ENCODE measurements at regions not wholly inside any gene's neighbourhood (a gene's known extent, or its start where the extent isn't known, plus 50 kb on each side); places are given as distances from the start of the nearest gene placed in this dataset.
"Not testable (repeated sequence)": the region's sequence is repeated elsewhere in the genome, so short reads cannot be mapped to it uniquely, and the experiment has no call there.

DNA sequence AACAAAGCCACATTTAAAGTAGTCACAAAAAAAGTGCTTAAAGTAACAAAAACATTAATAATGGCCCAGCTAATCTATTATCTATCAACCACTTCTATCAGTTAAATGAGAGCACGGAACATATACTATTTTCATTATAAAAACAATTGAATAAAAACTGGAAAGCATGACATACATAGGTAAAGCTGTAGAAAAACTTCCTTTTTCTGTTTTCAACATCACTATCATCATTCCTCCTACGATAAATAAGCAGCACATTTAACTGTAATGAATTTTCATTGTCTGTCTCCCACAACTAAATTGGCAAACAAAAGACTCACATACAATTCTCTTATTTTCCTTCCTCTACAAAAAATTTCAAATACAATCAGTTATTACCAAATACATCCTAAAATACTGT is 96.4 kb upstream of the DPH5 start:
- DNase-seq = no peak

DNA sequence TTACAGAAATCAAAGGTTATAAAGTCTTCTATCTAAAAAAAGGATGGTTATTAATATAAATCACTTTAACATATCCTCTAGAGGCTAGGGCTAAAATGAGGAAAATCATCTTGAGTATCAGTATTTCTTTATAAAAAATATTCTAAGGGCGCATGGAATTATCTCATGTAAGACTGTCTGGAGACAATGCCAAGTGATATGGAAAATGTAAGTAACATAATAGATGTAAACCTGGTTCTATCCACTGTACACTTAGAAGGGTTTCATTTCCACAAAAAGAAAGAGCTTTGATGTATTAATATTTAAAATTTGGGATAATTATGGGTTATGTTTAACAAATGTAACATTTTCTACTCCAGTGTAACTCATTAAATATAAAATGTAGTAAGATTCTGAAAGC is 95.9 kb upstream of the DPH5 start:
- DNase-seq = no peak

DNA sequence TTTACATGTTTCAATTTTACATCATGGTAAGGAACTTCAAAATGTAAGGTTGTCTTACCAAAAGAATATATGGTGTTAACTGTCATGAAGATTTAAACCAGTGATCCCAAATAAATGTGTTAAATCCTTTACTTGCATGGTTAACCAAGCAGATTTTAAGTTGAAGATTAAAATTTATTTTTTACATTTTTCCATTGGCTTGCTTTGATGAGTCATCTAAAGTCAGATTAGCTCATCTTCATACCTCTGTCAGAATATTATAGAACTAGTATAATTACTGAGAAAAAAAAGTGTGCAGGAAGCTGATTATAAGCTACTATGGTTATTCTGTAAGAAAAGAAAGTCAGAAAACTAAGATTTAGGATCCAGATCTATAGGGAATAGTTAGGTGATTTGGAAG is 95.3 kb upstream of the DPH5 start:
- DNase-seq = no peak

DNA sequence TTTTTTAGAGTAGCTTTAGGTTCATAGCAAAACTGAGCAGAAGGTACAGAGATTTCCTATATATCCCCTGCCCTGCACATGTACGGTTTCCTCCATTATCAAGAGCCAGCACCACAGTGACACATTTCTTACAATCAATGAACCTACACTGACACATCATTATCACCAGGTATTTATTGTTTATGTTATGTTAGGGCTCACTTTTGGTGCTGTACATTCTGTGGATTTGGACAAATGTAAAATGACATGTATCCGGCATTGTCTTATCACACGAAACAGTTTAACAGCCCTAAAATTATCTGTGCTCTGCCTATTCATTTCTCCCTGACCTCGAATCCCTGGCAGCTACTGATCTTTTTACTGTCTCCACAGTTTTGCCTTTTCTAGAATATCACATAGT is 93.7 kb upstream of the DPH5 start:
- DNase-seq = no peak

DNA sequence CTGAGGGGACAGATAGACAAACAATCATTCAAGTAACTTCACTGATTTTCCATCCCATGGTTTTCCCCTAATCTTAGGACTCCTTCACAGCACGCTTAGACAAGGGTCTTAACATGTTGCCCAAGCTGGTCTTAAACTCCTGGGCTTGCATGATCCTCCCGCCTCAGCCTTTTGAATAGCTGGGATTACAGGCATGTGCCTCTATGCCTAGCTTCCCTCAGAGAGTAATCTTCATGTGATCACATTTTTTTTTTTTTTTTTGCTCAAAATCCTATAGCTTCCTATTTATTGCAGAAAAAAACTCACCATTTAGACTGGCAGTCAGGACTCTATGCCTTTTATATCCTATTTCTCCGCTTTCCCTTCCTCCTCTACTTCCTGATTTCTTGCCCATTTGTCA is 90.4 kb upstream of the DPH5 start:
- no peak for DNase-seq

DNA sequence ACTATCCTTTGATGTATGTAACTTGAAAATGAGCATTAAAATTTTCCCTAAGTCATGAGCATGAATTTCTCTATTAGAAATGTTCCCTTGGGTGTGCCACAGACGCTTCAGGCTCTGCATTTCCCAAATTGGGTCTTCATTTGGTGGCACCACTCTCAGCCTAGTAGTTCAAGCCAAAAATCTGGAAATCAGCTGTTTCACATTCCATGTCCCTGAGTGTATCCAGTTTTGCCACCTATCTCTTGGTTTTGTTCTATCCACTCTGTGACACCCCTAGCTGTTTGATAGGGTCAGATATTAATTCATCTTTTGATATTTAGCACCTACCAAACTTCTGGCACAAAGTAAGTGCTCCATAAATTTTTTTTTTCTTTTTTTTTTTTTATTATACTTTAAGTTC is 89.5 kb upstream of the DPH5 start:
- no peak for DNase-seq

DNA sequence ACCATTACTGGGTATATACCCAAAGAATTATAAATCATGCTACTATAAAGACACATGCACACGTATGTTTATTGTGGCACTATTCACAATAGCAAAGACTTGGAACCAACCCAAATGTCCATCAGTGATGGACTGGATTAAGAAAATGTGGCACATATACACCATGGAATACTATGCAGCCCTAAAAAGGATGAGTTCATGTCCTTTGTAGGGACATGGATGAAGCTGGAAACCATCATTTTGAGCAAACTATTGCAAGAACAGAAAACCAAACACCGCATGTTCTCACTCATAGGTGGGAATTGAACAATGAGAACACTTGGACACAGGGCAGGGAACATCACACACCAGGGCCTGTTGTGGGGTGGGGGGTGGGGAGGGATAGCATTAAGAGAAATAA is 88.5 kb upstream of the DPH5 start:
- DNase-seq = not testable (repeated sequence)

DNA sequence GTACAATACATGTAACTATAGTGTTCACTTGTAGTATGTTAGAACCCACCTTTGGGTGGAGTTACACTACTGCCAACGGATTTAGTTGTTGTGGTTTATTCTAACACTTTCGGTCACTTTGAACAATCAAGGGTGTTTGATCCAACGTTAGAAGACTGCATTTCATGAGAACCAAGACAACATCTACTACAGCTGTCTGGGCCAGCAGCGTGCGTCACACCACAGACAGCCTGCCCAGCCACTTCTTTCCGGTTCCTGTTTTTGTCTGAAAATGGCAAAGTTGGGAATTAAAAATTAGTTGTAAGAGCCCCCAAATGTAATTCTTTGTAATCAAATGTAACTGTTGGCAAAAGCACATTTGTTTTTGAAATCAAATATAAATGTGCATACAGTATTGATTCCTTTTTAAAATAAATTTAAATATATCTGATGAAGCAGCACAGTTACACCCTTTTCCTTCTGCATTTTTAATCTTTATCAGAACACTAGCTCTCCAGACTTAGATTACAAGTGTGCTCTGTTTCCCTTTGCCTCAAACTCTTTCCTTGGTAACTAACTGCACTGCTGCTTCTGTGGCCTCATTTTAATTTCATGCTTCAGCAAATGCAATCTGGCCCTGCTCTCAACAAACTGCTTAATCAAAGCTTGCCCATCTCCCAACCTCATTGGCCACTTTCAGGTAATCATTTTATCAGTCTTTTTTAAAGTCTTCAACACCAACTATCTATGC is 86.6 kb upstream of the DPH5 start:
- peak; percentile 23 for DNase-seq

DNA sequence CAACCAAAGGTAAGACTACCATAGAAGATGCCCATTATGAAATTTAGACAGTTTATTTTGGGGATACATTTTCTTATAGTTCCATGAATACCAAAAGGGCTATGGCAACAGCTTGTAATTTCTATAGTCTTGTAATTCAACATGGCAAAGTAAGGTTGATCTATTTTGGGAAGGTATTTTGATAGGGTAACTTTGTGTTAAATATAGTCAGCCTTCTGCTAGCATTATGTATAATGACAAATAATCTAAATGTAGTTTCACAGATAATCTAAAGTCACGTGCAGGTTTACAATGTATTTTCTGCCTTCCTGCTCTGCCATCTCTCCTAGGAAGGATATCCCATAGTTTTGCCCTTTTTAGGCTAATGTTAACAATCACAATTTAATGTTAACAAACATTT is 85.9 kb upstream of the DPH5 start:
- no peak for DNase-seq

DNA sequence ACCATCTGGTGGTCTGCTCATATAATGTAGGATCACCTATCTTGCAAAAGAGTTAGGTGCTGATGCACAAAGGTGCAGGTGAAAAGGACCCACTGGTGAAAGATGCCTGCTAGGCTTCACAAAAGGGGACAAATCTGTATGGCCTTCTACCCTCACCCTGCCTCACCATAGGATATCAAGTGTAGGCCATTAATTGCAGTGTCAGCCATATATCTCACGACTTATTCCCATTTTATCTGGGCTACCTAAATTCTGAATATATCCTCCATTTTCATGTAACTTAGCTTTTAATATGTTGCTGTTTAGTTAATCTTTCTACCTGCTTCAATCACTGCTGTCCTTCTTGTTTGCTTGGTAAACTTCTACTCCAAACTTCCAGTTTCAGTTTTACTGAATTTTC is 84.2 kb upstream of the DPH5 start:
- no peak for DNase-seq

DNA sequence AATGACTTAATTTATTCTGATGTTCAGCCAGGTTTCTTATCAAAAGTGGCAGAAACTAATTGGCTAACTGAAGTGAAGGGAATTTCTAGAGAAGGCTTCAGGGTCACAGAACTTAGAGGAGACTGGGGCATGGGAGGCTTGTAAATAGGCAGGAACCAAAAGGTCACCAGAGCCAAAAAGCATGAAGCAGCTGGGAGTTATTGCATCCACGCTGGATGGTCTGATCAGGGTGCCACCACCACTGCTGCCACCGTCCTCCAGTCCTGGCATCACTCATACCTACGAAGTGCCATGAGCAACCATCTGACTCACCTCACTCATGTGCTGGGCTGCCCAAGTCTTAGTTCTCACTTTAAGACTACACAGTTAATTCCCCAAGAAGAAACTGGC is 82.5 kb upstream of the DPH5 start:
- DNase-seq = no peak

DNA sequence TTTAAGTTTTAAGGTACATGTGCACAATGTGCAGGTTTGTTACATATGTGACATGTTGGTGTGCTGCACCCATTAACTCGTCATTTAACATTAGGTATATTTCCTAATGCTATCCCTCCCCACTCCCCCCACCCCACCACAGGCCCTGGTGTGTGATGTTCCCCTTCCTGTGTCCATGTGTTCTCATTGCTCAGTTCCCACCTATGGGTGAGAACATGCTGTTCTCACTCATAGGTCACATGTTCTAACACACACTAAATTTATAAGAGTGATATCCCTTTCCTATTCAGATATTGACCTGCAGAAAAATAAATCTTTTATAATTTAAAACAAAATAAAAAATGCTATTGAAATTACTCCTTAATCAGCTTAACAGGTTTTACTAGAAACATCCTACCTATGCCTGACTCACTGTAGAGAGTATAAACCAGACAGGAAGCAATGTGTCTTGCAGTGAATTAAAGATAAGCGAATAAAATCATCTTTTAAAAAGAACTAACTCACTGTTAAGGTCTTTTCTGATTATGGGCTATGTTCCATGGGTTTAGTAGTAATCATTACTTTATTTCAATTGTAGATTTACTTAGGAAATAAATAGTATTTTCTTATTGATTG is 82.0 kb upstream of the DPH5 start:
- no peak for DNase-seq

DNA sequence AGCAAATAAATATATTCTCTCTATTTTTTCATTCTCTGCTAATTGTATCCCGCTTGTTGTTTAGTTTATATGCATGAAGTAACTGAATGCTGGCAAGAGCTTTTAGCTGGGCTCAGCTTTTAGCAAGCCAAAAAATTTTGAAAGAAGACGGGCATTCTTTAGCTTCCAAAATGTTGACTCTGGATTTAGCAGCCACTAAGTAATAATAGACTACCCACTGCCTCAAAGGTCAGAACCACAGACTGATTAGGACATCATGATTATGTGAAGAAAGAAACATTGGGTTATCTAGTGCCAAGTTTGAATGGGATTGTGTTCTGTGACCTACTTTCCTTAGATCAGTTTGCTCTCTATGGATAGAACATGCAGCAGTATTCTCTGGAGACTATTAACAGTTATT is 80.3 kb upstream of the DPH5 start:
- DNase-seq = peak; percentile 13

DNA sequence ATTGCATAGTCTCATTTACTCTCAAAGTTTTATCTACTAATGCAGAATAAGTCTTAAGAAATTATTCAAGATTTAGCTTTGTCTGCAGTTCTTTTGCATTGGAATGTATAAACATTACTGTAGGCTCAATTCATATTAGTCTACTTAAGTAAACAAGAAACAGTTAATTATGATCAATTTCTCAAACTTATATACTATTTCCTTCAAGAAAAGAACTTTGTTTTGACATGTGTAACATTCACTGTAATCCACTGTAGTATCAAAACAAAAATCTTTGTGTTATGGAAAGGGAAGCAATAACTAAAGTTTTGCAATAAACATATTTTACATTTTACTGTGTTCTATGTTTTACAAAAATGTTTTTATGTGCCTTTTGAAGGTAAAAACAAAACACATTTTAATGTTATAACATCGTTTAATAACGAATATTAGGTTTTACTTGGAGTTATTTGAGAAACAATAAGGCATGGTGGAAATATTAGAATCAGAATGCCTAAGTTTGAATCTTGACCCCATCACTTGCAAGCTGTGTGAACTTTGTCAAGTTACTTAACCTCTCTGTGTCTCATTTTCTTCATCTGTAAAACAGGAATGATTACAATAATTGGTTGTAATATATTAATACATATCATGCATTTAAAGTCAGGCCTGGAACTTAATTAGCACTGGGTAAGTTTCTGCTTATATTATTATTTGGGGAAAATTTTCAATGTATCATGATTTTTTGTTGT is 77.0 kb upstream of the DPH5 start:
- no peak for DNase-seq

DNA sequence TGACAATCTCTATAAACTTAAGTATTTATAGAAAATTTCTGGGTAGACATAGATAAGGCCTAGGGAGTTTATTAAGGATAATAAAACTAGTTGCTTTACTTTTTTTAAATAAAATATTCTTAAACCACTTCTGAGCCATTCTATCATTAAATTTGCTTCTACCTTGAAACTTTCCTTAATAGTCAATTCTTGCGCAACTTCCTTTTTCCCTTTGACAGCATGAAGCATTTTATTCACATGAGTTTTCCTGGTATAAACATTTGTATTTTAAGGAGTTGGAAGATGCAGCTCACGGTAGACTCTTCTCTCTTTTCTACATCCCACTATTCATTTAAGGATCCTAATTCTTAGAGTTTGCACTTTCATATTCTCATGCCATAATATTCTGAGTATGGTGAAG is 75.8 kb upstream of the DPH5 start:
- DNase-seq = no peak

DNA sequence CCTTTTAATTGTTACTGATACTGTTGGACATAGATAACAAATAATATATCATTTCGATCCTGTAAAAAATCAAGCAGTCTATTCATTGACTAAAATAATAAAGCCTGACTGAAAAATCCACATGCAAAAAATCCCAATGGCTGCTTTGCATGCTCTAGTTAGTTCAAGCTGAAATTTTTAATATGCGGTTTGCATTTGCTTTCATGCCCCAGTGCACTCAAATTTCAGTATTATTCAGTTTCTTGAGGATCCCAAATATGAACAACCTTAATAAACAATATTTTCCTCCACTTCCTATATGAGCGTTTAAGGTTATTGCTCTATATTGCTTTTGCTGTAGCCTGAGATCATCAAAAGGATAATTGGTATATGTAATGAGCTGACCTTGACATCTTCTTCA is 75.1 kb upstream of the DPH5 start:
- no peak for DNase-seq

DNA sequence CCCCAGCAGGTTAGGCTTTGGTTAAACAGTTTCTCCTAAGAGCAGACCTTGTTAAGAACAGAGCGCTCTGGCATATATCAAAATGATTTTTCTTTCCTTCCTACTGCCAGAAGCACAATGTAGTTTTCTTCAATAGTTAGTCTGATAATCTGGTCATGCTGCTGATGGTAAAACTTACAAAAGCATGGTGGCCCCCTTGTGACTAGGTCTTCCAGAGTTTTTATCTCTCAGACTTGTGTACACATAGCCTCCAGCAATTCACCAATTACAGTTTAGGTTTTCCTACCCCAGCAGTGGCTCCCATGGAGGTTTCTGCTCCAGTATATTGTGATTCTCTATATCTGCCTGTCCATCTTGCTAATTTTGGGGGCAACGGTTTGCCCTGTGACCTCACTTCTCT is 73.3 kb upstream of the DPH5 start:
- DNase-seq = no peak

DNA sequence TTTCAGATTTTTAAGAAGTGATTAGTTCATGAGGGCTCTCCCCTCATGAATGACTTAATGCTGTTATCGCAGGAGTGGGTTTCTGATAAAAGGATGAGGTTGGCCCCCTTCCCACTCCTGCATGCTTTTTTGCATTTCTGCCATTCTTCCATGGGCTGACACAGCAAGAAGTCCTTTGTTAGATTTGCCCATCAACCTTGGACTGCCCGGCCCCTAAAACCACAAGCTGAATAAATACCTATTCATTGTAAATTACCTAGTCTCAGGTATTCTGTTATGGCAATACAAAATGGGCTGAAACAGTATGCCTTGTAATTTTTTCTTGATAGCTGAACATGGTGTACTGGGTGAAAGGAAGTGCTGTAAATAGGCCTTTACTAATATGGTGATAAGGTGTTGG is 72.7 kb upstream of the DPH5 start:
- DNase-seq = no peak

DNA sequence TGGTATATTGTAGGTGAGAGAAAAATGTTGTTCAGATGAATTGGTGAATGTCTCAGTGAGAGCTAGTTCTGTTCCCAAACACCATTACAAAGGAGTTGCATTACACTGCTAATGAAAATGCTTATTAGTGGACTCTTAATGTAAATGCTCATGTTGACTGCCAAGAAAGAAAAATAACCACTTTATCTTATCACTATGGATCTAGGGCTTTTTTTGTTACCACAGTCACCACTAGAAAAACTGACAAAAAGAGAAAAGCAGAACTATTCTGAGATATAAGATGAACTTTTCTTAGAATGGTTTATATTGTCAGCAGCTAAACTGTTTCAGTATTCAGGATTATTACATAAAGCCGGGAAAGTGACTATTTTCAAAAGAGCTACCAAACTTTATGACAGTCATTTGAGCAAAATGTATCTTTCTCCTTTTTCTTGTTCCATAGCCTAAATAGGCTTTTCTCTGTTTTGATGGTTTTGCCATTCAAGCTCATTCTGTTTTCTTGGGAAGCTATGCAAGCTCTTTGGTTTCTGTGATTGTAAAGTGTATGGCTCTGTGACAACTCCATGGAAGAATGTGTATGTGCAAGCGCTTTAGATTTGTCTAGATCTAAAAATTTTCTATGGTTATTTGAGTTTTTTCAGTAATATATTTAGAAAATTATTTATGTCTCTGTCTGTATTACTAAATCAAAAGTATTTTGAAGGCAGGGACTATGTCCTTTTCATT is 64.2 kb upstream of the DPH5 start:
- no peak for DNase-seq

DNA sequence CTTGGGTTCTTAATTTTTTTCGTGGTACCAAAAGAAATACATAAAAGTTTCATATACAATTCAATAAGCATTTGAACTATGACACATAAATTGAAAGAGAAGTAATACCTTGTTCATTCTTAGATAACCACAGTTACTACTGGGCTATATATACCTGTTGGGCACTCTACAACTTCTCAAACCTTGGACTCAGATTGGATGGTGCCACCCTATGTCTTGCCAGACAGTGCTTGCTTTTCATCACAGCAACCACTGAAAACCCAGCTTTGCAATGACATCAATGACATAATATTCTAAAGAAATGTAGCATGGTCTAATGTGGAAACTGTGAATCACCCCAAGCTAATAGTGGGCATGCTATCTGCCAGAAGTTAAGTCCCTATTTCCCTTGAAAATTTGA is 62.8 kb upstream of the DPH5 start:
- DNase-seq = no peak

DNA sequence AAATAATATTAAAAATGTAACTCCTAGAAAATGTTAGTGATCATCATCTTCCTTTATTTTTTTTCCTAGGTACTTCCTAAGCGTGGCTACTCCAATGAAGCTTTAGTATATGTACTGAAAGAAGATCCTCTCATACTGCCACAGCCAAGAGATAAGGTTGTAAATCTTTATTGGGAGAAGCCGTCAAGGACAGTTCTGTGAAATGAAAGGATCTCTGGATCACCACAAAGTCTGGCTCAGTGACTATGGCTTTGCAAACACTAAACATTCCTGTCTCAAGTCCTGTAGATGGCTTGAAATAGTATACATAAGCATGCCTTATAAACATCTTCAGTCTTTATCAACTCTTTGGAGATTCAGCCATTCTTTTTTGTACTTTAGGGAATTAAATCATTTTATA is 61.2 kb upstream of the DPH5 start:
- no peak for DNase-seq

DNA sequence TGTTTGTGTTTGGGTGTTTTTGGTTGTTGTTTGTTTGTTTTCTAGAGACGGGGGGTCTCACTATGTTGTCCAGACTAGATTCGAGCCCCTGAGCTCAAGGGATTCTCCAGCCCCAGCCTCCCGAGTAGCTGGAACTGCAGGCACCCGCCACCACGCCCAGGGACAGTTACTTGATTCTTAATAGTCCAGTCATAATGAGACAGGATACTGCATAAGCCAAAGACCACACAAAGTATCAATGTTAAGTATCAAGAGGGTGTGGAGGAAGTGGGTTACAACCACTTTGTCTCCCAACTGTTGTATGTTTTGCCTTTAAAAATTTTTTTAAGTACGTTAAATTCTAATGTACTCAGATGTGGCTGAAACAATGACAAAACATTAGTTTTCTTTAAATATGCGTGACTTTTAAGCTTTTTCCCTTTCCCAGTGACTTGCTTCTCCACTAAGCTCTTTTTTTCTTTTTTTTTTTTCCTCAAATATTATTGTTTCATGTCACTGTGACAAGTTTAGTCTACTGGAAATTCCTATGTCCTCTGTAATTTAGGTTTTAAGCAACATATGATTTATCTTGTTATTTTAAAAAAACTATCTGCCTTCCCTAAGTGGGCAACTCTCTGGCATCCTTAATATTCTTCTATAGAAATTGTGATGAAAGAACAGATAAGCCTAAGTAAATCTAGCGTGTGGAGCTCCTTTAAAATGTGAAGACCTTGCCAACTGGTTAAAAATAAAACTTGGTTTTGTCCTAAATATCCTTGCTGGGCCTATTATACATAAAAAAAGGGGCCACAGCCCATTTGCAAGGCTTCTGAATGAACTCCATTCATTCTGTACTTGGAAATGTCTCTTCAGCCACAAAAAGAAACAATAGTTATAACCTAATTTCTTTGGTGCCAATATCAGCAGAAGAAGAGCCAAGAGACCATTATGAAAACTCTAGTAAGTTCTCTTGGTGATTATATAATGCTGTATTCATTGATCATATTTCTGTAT is 56.2 kb upstream of the DPH5 start:
- DNase-seq = no peak

DNA sequence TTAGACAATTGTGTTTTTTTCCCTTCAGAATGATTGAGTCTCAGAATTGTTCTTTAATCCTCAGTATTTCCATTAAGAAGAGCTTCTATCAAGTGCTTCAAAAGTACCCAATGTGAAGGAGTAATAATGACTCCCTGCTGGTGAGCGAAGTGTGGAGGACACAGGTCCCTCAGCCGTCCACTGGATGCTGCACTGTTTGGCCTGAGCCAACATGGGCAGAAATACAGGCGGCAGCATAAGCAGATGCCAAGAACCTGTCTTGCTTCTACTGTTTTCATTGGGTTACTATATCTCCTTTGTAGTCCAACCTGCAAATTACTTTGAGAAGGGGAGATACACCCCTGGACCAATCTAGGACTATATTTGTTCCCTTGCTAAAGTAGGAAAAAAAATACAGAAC is 55.3 kb upstream of the DPH5 start:
- no peak for DNase-seq

Data from NCI-H446 treated with DMSO at 0.1 percent for 48 hours (cell line).